Left ventricle myocardium inferior (tissue), 1 donor: ENCODE measurements at regions not wholly inside any gene's neighbourhood (a gene's known extent, or its start where the extent isn't known, plus 50 kb on each side); places are given as distances from the start of the nearest gene placed in this dataset.

Source experiments
- DNase-seq: peaks from one replicate; pipeline ENCODE4 v3.0.0-alpha.2; 2020
- H3K27ac ChIP-seq: fragments of 200-600 bp; replicated peaks from 2 replicates; pipeline ENCODE4 v1.8.0; 2021
- H3K27me3 ChIP-seq: fragments of 200-600 bp; 2 replicates; pipeline ENCODE4 v1.8.0; 2021; ENCODE audit warnings: low read depth
- H3K36me3 ChIP-seq: fragments of 200-600 bp; 2 replicates; pipeline ENCODE4 v1.8.0; 2021
- H3K4me1 ChIP-seq: fragments of 200-600 bp; 2 replicates; pipeline ENCODE4 v1.8.0; 2021
- H3K4me3 ChIP-seq: fragments of 200-600 bp; 2 replicates; pipeline ENCODE4 v1.8.0; 2021; ENCODE audit warnings: mild to moderate bottlenecking, moderate library complexity
- H3K9me3 ChIP-seq: fragments of 200-600 bp; replicated peaks from 2 replicates; pipeline ENCODE4 v1.8.0; 2021
- CTCF ChIP-seq: fragments of 200-600 bp; IDR thresholded peaks from 2 replicates; pipeline ENCODE4 v1.8.0; 2021; ENCODE audit warnings: antibody characterized with exemption, mild to moderate bottlenecking, borderline replicate concordance
- intact Hi-C: fragments of 100-400 bp; cut with micrococcal nuclease; formaldehyde crosslinking; loops from one replicate; pipeline ENCODE4 v1.11.0; 2022
- donor health status: DM: no; HTN: yes; CAD: no; lungs with severe emphysema.

GRCh38 chr1:29557701-29558600, 321.6 kb downstream of the PTPRU start:
- intact Hi-C loops: no loop called here
- Histone ChIP-seq H3K4me3 (no peak overlapping the region), H3K27me3 (peaks cover 60% of the 10 kb centered on the region), H3K9me3 (peaks cover 8% of the 10 kb centered on the region), H3K4me1 (no peaks in the 10 kb centered on the region), H3K27ac (no peak overlapping the region), H3K36me3 (no peaks in the 10 kb centered on the region)
- no peak for TF ChIP-seq CTCF
- no peak for DNase-seq

- DNase-seq: no peak
- Histone ChIP-seq H3K9me3 (no peaks in the 10 kb centered on the region), H3K4me1 (no peaks in the 10 kb centered on the region), H3K27ac (no peak overlapping the region), H3K4me3 (no peak overlapping the region), H3K27me3 (peaks cover 60% of the 10 kb centered on the region), H3K36me3 (no peaks in the 10 kb centered on the region)
- no peak for TF ChIP-seq CTCF
- intact Hi-C loops: no loop called here
Measured at GRCh38 chr1:29557066-29557465, 320.7 kb downstream of the PTPRU start.

- H3K9me3 ChIP-seq: no peaks in the 10 kb centered on the region
- H3K36me3 ChIP-seq: no peaks in the 10 kb centered on the region
- peaks cover 59% of the 10 kb centered on the region for H3K27me3 ChIP-seq
- TF ChIP-seq CTCF: no peak
- H3K27ac ChIP-seq: no peak overlapping the region
- no peak overlapping the region for H3K4me3 ChIP-seq
- H3K4me1 ChIP-seq: no peaks in the 10 kb centered on the region
- no peak for DNase-seq
- intact Hi-C loops: no loop called here
Measured at GRCh38 chr1:29556657-29557056, 320.3 kb downstream of the PTPRU start.

GRCh38 chr1:29555043-29555620, 318.8 kb downstream of the PTPRU start:
- H3K27me3 ChIP-seq: peaks cover 64% of the 10 kb centered on the region
- H3K4me3 ChIP-seq: no peak overlapping the region
- no peak overlapping the region for H3K27ac ChIP-seq
- intact Hi-C loops: no loop called here
- no peaks in the 10 kb centered on the region for H3K4me1 ChIP-seq
- H3K36me3 ChIP-seq: no peaks in the 10 kb centered on the region
- no peak for DNase-seq
- no peaks in the 10 kb centered on the region for H3K9me3 ChIP-seq
- no peak for TF ChIP-seq CTCF

GRCh38 chr1:29554208-29554778, 318.0 kb downstream of the PTPRU start:
- H3K27me3 ChIP-seq: peaks cover 64% of the 10 kb centered on the region
- TF ChIP-seq CTCF: no peak
- H3K9me3 ChIP-seq: no peaks in the 10 kb centered on the region
- no peaks in the 10 kb centered on the region for H3K4me1 ChIP-seq
- DNase-seq: no peak
- H3K27ac ChIP-seq: no peak overlapping the region
- H3K4me3 ChIP-seq: no peak overlapping the region
- no peaks in the 10 kb centered on the region for H3K36me3 ChIP-seq
- intact Hi-C loops: no loop called here
